ENCODE measurements at regions not wholly inside any gene's neighbourhood (a gene's known extent, or its start where the extent isn't known, plus 50 kb on each side); places are given as distances from the start of the nearest gene placed in this dataset.

DNA sequence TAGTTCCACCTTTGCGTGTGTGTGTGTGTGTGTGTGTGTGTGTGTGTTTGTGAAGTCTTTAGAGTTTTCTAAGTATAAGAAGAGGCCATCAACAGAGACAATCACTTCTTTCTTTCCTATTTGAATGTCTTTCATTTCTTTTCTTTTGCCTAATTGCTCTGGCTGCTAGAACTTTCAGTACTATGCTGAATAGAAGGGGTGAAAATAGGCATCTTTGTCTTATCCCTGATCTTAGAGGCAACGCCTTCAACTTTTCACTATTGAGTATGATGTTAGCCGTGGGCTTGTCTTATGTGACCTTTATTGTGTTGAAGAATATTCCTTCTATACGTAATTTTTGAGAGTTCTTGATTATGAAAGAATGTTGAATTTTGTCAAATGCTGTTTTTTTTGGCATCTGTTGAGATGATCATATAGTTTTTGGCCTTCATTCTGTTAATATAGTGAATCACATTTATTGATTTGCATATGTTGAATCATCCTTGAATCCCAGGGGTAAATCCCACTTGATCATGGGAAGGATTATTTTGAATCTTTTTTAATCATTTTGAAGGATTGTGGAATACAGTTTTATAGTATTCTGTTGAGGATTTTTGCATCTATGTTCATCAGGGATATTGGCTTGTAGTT, 134.8 kb upstream of the CD180 start:
- in situ Hi-C loops (cut with HindIII; ENCODE audit: low sequenced_read_pairs), result no loop called here

- in situ Hi-C loops (cut with HindIII; ENCODE audit: low sequenced_read_pairs), result no loop called here
Measured at GRCh38 chr5:67319935-67320725, 123.5 kb upstream of the CD180 start.

GRCh38 chr5:67318746-67319145, 122.1 kb upstream of the CD180 start:
- in situ Hi-C loops (cut with HindIII; ENCODE audit: low sequenced_read_pairs), result no loop called here

GRCh38 chr5:67317603-67318002, 121.0 kb upstream of the CD180 start:
- in situ Hi-C loops (cut with HindIII; ENCODE audit: low sequenced_read_pairs), result no loop called here

DNA sequence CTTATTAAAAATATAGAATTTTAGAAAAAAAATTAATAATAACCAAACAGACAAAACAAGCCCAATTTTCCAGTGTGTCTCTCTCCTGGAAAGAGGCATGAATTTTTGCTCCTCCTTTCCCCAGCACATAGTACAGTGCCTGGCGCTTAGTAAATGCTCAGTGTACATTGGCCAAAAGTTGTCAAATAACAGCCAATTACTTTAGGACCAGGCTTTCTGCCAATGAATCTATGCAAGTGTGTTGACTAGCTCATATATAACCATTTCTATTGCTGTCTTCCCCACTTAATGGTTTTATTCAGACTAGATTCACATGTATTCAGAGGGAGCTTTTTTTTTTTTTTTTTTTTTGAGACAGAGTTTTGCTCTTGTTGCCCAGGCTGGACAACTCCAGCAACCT, 120.1 kb upstream of the CD180 start:
- in situ Hi-C loops (cut with HindIII; ENCODE audit: low sequenced_read_pairs), result no loop called here

GRCh38 chr5:67315082-67315989, 118.7 kb upstream of the CD180 start:
- in situ Hi-C loops (cut with HindIII; ENCODE audit: low sequenced_read_pairs), result no loop called here

DNA sequence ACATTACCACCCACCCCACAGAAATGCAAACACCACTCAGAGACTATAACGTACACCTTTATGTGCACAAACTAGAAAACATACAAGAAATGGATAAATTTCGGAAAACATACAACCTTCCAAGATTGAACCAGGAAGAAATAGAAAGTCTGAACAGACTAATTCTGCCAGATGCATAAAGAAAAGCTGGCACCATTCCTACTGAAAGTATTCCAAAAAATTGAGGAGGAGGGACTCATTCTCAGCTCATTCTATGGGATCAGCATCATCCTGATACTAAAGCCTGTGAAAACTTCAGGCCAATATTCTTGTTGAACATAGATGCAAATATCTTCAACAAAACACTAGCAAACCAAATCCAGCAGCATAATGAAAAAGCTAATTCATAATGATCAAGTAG, 115.1 kb upstream of the CD180 start:
- in situ Hi-C loops (cut with HindIII; ENCODE audit: low sequenced_read_pairs), result no loop called here

GRCh38 chr5:67311208-67311607, 114.6 kb upstream of the CD180 start:
- in situ Hi-C loops (cut with HindIII; ENCODE audit: low sequenced_read_pairs), result no loop called here

DNA sequence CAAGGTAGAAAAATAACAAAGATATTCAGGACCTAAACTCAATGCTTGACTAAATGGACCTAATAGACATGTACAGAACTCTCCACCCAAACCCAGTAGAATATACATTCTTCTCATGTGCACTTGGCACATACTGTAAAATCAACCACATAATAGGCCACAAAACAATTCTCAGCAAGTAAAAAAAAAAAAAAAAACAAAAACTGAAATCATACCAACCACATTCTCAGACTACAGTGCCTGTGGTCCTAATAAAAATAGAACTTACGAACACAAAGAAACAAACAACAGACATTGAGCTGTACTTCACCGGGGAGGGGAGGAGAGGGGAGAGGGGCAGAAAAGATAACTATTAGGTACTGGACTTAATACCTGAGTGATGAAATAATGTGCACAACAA, 114.1 kb upstream of the CD180 start:
- in situ Hi-C loops (cut with HindIII; ENCODE audit: low sequenced_read_pairs), result no loop called here

- in situ Hi-C loops (cut with HindIII; ENCODE audit: low sequenced_read_pairs), result no loop called here
Measured at GRCh38 chr5:67310169-67310568, 113.6 kb upstream of the CD180 start.

DNA sequence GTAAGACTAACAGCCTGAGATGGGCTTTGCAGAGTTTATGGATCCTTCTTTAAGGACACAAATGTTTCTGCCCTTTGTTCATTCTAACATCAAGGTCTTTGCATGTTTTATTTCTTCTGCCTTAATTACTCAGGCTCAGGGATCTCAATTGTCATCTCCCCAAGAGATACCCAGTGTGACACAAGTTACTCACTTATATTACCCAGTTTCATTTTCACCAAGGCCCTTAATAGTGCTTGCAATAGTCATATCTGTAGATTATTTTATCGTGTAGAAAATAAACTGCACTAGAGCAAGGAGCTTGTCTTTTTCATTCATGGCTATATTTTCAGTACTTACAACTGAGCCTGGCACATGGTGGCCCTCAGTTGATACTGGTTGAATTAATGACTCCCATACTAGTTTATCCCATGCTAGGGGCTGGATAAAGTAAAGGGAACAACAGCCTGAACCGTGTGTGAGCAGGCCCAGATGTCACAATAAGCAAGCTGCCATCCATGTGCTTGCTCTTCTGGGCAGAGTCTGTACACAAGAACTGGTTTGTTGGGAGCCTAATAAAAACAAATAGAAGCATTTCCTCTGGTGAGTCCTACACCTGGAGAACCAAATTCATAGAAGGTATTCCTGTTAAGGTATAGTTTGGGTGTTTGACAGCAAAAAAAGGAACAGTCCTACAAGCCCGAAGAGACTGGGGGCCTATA, 112.5 kb upstream of the CD180 start:
- in situ Hi-C loops (cut with HindIII; ENCODE audit: low sequenced_read_pairs), result no loop called here

- in situ Hi-C loops (cut with HindIII; ENCODE audit: low sequenced_read_pairs), result no loop called here
Measured at GRCh38 chr5:67306965-67307607, 110.5 kb upstream of the CD180 start.

DNA sequence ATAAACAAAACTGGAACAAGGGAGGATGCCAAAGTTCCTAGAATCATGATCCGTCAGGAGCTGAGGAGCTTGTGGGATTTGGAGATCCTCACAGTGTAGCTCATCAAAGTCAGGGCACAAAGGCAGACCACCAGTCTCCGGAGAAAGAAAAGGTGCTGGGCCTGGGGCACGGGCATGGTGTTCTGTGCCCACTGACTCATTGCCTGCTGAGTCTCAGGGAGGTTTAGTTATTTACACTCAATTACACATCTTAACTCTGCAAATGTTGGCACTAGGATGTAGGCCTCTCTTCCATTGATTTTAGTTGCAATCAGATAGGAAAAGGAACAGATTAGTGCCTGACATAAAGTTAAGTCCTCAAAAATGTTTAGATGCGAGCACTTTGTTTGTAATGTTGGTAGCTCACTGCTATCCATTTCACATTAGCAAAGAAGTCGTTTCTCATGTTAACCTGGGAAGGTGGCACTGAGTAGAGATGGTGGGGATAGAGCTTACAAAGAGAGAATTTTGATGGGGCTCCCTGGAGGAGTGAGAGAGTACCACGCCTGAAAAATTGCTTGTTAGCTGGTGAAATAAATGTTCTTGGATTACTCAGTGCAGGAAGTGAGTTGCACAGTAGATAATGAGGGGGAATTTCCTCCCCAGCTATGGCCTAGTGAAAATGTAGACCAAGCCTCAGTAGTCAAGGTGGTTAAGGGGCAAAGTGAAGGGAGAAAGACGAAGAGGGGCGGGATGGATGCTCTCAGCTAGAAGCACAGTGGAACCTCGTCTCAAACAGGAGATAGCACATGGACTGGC, 109.5 kb upstream of the CD180 start:
- in situ Hi-C loops (cut with HindIII; ENCODE audit: low sequenced_read_pairs), result no loop called here

GRCh38 chr5:67305401-67305800, 108.8 kb upstream of the CD180 start:
- in situ Hi-C loops (cut with HindIII; ENCODE audit: low sequenced_read_pairs), result no loop called here

DNA sequence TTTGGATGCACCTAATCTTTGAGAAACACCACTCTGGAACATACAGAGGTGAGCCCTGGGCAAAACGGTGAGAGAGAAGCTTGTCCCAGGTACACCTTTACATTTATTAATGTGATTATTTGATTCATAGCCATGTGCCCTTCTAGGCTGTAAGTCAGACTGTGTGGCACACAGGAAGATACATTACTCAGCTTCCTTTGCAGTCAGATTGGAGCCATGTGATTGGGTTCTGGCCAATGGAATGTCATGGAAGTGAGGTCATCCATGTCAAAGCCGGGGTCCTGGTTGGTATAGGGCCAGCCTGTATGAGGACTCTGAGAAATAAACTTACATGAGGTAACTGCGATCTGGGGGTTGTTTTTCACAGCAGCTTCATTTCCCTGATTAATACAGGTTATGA, 106.8 kb upstream of the CD180 start:
- in situ Hi-C loops (cut with HindIII; ENCODE audit: low sequenced_read_pairs), result no loop called here

DNA sequence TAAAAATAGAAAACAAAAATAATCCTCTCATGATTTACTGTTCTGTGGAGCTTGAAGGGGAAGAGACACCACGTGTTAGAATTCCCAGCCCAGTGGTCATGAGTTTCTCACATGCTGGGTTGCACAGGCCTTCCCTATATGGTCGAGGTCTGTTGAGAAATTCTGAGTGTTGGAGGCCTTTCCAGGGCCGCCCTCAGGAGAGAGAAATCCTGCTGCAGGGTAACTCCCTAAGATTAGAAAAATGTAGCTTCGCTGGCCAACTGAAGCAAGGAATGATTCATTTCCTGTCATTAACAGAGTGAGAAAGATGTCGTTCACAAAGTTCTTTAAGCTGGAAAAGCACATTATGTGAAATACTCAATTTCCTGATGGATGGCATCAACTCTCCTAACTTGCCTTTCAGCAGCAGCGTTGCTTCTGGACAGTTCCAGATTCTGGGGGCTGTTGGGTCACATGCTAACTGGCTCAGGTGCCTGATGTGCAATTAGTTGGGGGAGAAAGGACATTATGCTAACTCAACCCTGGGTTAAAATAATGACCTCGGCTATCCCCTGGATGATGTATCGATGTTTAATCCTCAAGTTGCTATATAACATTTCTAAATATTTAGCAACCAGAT, 104.8 kb upstream of the CD180 start:
- in situ Hi-C loops (cut with HindIII; ENCODE audit: low sequenced_read_pairs), result no loop called here

DNA sequence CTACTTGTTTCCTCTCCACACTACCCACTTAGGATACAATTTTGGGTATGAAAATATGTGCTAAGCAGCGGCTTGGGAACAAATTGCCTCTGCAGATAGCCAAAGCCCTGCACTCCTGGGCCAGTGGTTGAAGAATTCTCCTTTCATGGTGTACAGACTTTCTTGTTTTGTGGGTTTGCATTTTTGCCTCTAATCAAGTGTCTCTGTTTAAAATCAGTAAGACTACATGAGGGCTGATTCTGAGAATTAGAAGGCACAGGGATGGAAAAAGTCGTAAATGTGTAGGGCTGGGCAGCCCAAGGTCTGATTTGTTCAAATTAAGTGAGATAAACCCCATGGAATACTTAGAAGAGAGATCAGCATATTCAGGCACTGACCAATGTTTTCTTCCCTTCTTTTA, 103.7 kb upstream of the CD180 start:
- in situ Hi-C loops (cut with HindIII; ENCODE audit: low sequenced_read_pairs), result no loop called here

DNA sequence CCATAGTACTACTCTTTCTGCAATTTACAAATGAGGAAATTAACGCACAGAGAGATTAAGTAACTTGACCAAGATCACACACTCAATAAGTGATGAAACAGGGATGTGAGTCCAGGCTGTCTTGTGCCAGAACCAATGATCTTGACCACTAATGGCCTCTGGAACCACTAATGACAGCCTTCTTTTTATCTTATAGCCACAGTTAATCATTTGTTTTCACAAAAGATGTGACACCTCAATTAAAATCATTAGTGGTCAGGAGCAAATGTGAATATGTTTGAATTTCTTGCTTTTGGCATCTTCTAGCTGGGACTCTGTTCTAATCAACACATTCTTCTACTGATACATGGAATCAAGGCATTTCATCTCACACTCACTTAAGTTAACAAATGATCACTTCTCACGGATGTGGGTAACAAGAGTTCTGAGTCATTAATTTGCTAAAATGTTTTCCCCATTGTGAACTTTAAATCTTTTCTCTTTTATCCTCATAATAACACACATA, 102.7 kb upstream of the CD180 start:
- in situ Hi-C loops (cut with HindIII; ENCODE audit: low sequenced_read_pairs), result no loop called here

Measured in DLD1 (cell line).